ENCODE measurements at regions not wholly inside any gene's neighbourhood (a gene's known extent, or its start where the extent isn't known, plus 50 kb on each side); places are given as distances from the start of the nearest gene placed in this dataset.

DNA sequence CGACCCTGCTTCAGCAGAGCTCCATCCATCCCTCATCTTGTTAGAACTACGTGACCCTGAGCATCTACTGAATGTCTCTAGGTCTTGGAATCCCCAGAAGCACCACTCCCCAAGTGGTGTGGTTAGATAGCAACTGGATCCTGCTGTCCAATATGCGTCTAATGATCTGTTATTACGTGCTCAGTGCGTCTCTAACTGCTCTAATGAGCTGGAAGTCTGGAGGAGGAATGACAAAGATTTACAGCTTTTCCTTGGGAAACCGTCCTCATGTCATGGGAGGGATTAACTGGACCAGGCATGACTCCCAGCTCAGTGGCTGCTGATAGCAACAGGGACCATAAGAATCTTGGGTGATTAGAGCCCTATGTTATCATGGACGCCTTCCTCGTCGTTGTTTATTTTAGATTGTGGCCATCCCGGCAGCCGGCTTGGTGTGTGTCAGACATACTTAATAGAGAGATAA is 150.9 kb downstream of the HS3ST3B1 start:
- TF ChIP-seq ZFP41 (CRISPR knock-in tag; IDR thresholded peaks at IDR 0.05; ENCODE audit: borderline replicate concordance) (no peak), FOXK2 (IDR thresholded peaks at IDR 0.05) (no peak), ZNF605 (CRISPR knock-in tag; IDR thresholded peaks at IDR 0.05) (no peak), JUNB (CRISPR knock-in tag; IDR thresholded peaks at IDR 0.05; ENCODE audit: borderline replicate concordance) (no peak), NFKBIZ (CRISPR knock-in tag; IDR thresholded peaks at IDR 0.05) (no peak)
- TF ChIP-seq, protein P1, sequence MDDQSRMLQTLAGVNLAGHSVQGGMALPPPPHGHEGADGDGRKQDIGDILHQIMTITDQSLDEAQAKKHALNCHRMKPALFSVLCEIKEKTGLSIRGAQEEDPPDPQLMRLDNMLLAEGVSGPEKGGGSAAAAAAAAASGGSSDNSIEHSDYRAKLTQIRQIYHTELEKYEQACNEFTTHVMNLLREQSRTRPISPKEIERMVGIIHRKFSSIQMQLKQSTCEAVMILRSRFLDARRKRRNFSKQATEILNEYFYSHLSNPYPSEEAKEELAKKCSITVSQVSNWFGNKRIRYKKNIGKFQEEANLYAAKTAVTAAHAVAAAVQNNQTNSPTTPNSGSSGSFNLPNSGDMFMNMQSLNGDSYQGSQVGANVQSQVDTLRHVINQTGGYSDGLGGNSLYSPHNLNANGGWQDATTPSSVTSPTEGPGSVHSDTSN (CRISPR knock-in tag; IDR thresholded peaks at IDR 0.05; ENCODE audit: borderline replicate concordance) = no peak

Measured in HepG2 (cell line).